ENCODE measurements at regions not wholly inside any gene's neighbourhood (a gene's known extent, or its start where the extent isn't known, plus 50 kb on each side); places are given as distances from the start of the nearest gene placed in this dataset.

DNA sequence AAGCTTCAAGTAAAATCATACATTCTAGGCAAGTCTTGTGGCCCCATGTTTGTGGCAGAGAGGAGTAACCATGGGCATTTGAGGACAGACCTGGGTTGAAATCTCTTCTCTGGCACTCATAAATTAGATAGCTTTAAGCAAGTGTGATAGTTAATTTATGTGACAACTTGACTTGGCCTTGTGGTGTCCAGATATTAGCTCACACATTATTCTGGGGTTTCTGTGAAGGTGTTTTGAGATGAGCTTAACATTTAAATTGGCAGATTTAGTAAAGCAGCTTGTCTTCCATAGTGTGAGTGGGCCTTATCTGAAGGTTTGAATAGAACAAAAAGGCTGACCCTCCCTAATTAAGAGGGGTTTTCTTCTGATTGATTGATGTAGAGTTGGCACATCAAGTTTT, 161.4 kb upstream of the SPRY2 start:
- TF ChIP-seq, protein P1, sequence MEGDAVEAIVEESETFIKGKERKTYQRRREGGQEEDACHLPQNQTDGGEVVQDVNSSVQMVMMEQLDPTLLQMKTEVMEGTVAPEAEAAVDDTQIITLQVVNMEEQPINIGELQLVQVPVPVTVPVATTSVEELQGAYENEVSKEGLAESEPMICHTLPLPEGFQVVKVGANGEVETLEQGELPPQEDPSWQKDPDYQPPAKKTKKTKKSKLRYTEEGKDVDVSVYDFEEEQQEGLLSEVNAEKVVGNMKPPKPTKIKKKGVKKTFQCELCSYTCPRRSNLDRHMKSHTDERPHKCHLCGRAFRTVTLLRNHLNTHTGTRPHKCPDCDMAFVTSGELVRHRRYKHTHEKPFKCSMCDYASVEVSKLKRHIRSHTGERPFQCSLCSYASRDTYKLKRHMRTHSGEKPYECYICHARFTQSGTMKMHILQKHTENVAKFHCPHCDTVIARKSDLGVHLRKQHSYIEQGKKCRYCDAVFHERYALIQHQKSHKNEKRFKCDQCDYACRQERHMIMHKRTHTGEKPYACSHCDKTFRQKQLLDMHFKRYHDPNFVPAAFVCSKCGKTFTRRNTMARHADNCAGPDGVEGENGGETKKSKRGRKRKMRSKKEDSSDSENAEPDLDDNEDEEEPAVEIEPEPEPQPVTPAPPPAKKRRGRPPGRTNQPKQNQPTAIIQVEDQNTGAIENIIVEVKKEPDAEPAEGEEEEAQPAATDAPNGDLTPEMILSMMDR (IDR thresholded peaks at IDR 0.05) = no peak
- TF ChIP-seq ZSCAN20 (CRISPR knock-in tag; IDR thresholded peaks at IDR 0.05) (no peak), PHF8 (IDR thresholded peaks at IDR 0.05; ENCODE audit: borderline replicate concordance, low read depth) (no peak), FOSL2 (IDR thresholded peaks at IDR 0.05) (no peak), FOSL2 (CRISPR knock-in tag; IDR thresholded peaks at IDR 0.05) (no peak), EP300 (IDR thresholded peaks at IDR 0.05) (no peak), CEBPB (IDR thresholded peaks at IDR 0.05) (no peak), KDM1A (IDR thresholded peaks at IDR 0.05; ENCODE audit: low read depth) (no peak), CBX8 (IDR thresholded peaks at IDR 0.05) (no peak)
- TF ChIP-seq, protein P2, sequence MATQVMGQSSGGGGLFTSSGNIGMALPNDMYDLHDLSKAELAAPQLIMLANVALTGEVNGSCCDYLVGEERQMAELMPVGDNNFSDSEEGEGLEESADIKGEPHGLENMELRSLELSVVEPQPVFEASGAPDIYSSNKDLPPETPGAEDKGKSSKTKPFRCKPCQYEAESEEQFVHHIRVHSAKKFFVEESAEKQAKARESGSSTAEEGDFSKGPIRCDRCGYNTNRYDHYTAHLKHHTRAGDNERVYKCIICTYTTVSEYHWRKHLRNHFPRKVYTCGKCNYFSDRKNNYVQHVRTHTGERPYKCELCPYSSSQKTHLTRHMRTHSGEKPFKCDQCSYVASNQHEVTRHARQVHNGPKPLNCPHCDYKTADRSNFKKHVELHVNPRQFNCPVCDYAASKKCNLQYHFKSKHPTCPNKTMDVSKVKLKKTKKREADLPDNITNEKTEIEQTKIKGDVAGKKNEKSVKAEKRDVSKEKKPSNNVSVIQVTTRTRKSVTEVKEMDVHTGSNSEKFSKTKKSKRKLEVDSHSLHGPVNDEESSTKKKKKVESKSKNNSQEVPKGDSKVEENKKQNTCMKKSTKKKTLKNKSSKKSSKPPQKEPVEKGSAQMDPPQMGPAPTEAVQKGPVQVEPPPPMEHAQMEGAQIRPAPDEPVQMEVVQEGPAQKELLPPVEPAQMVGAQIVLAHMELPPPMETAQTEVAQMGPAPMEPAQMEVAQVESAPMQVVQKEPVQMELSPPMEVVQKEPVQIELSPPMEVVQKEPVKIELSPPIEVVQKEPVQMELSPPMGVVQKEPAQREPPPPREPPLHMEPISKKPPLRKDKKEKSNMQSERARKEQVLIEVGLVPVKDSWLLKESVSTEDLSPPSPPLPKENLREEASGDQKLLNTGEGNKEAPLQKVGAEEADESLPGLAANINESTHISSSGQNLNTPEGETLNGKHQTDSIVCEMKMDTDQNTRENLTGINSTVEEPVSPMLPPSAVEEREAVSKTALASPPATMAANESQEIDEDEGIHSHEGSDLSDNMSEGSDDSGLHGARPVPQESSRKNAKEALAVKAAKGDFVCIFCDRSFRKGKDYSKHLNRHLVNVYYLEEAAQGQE (IDR thresholded peaks at IDR 0.05) = no peak
- TF ChIP-seq, protein P3, sequence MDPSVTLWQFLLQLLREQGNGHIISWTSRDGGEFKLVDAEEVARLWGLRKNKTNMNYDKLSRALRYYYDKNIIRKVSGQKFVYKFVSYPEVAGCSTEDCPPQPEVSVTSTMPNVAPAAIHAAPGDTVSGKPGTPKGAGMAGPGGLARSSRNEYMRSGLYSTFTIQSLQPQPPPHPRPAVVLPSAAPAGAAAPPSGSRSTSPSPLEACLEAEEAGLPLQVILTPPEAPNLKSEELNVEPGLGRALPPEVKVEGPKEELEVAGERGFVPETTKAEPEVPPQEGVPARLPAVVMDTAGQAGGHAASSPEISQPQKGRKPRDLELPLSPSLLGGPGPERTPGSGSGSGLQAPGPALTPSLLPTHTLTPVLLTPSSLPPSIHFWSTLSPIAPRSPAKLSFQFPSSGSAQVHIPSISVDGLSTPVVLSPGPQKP (IDR thresholded peaks at IDR 0.05; ENCODE audit: low read depth, low read length) = no peak

All from A549 (cell line).